ENCODE measurements at regions not wholly inside any gene's neighbourhood (a gene's known extent, or its start where the extent isn't known, plus 50 kb on each side); places are given as distances from the start of the nearest gene placed in this dataset.
A peak's percentile ranks its signal among the peaks of the same experiment; 100 is the strongest.

- TF ChIP-seq REST (IDR thresholded peaks at IDR 0.05; ENCODE audit: insufficient read depth in 1 of 2, low read depth in 2 of 2, low read length in 2 of 2) (no peak), POLR2AphosphoS5 (IDR thresholded peaks at IDR 0.05; ENCODE audit: low read depth, low read length) (no peak), SIN3A (IDR thresholded peaks at IDR 0.05; ENCODE audit: borderline replicate concordance, insufficient read depth, low read length) (no peak), TAF1 (IDR thresholded peaks at IDR 0.05; ENCODE audit: borderline replicate concordance, insufficient read depth, low read length) (no peak), FOXP2 (optimal IDR thresholded peaks at IDR 0.05; ENCODE audit: borderline replicate concordance, extremely low read depth, extremely low read length, insufficient read depth) (no peak)
Observed at GRCh38 chr2:44079686-44080085, 83.9 kb upstream of the LRPPRC start.

- TF ChIP-seq TAF1 (IDR thresholded peaks at IDR 0.05; ENCODE audit: borderline replicate concordance, insufficient read depth, low read length) (no peak), REST (IDR thresholded peaks at IDR 0.05; ENCODE audit: insufficient read depth in 1 of 2, low read depth in 2 of 2, low read length in 2 of 2) (no peak), SIN3A (IDR thresholded peaks at IDR 0.05; ENCODE audit: borderline replicate concordance, insufficient read depth, low read length) (no peak), POLR2AphosphoS5 (IDR thresholded peaks at IDR 0.05; ENCODE audit: low read depth, low read length) (no peak), FOXP2 (optimal IDR thresholded peaks at IDR 0.05; ENCODE audit: borderline replicate concordance, extremely low read depth, extremely low read length, insufficient read depth) (no peak)
Observed at GRCh38 chr2:44083054-44083453, 85.6 kb upstream of the PPM1B start.

- TF ChIP-seq REST (IDR thresholded peaks at IDR 0.05; ENCODE audit: insufficient read depth in 1 of 2, low read depth in 2 of 2, low read length in 2 of 2) (no peak), POLR2AphosphoS5 (IDR thresholded peaks at IDR 0.05; ENCODE audit: low read depth, low read length) (no peak), FOXP2 (optimal IDR thresholded peaks at IDR 0.05; ENCODE audit: borderline replicate concordance, extremely low read depth, extremely low read length, insufficient read depth) (no peak), TAF1 (IDR thresholded peaks at IDR 0.05; ENCODE audit: borderline replicate concordance, insufficient read depth, low read length) (no peak), SIN3A (IDR thresholded peaks at IDR 0.05; ENCODE audit: borderline replicate concordance, insufficient read depth, low read length) (no peak)
Observed at GRCh38 chr2:44084850-44085249, 83.8 kb upstream of the PPM1B start.

GRCh38 chr2:44086629-44087028 lies 82.0 kb upstream of the PPM1B start:
- TF ChIP-seq TAF1 (IDR thresholded peaks at IDR 0.05; ENCODE audit: borderline replicate concordance, insufficient read depth, low read length) = no peak
- no peak for TF ChIP-seq POLR2AphosphoS5 (IDR thresholded peaks at IDR 0.05; ENCODE audit: low read depth, low read length)
- no peak for TF ChIP-seq REST (IDR thresholded peaks at IDR 0.05; ENCODE audit: insufficient read depth in 1 of 2, low read depth in 2 of 2, low read length in 2 of 2)

- peak; percentile 100 for TF ChIP-seq FOXP2 (optimal IDR thresholded peaks at IDR 0.05; ENCODE audit: borderline replicate concordance, extremely low read depth, extremely low read length, insufficient read depth)
- no peak for TF ChIP-seq TAF1 (IDR thresholded peaks at IDR 0.05; ENCODE audit: borderline replicate concordance, insufficient read depth, low read length)
Observed at GRCh38 chr2:44087036-44087713, 81.5 kb upstream of the PPM1B start.

Measured in PFSK-1 (cell line).